D721Med (cell line): ENCODE measurements at regions not wholly inside any gene's neighbourhood (a gene's known extent, or its start where the extent isn't known, plus 50 kb on each side); places are given as distances from the start of the nearest gene placed in this dataset.

Source experiments
- DNase-seq: peaks from one replicate; pipeline ENCODE4 v3.0.0; 2011; ENCODE audit warnings: low spot score; ENCODE audit not compliant: insufficient read length
- FAIRE-seq: peaks from 2 replicates; lab custom pipeline; 2011; peaks lifted over from hg19 to GRCh38; lab: Jason Lieb, UNC
- CTCF ChIP-seq: IDR thresholded peaks from 2 replicates; pipeline ENCODE4 v1.5.1; 2012; ENCODE audit warnings: mild to moderate bottlenecking, control low read depth; ENCODE audit not compliant: insufficient read depth; ENCODE audit errors: missing control alignments

GRCh38 chr4:137069473-137069872 is 462.8 kb downstream of the PCDH18 start:
- no peak for DNase-seq
- FAIRE-seq: no peak
- no peak for TF ChIP-seq CTCF

GRCh38 chr4:137067735-137068134 is 464.6 kb downstream of the PCDH18 start:
- DNase-seq (no peak), FAIRE-seq (no peak)
- TF ChIP-seq CTCF: no peak

GRCh38 chr4:137065311-137065710 is 467.0 kb downstream of the PCDH18 start:
- TF ChIP-seq CTCF: no peak
- DNase-seq (no peak), FAIRE-seq (no peak)

GRCh38 chr4:137063961-137064360 is 468.3 kb downstream of the PCDH18 start:
- no peak for DNase-seq
- no peak for TF ChIP-seq CTCF
- no peak for FAIRE-seq

GRCh38 chr4:137043184-137043583 is 489.1 kb downstream of the PCDH18 start:
- DNase-seq (no peak), FAIRE-seq (no peak)
- TF ChIP-seq CTCF: no peak

- no peak for DNase-seq
- FAIRE-seq: no peak
- TF ChIP-seq CTCF: no peak
Measured at GRCh38 chr4:137039370-137039769, 492.9 kb downstream of the PCDH18 start.

- DNase-seq (no peak), FAIRE-seq (no peak)
- no peak for TF ChIP-seq CTCF
Measured at GRCh38 chr4:137032222-137032621, 500.1 kb downstream of the PCDH18 start.
